ENCODE measurements at regions not wholly inside any gene's neighbourhood (a gene's known extent, or its start where the extent isn't known, plus 50 kb on each side); places are given as distances from the start of the nearest gene placed in this dataset.

DNA sequence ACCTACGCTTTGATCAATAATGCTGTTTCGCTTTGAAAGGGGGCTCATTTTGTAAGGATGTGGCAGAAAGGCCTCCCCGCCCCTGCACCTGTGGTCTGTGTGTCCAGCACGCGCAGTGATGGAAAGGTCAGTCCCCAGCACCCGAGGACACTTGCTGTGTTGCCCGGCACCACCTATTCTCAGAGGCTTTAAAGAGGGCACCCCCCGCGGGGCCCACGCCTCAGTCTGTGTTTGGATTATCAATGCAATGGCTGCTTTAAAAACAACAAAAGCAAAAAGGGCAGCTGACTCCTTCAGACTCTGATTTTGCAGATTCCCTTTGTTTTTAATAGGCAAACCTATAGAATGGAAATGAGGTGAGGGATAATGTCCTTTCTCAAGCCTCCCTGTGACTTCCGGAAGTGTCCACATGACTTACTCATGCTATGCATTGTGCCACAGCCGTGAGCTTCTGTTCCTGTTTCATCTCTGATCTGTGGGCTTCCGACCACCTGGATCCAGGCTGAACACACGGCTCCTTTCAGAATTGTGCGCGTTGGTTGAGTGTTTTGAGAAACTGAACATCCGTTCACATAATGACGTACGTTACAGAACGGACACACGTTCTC lies 416.2 kb downstream of the IRX2 start:
- TF ChIP-seq, protein P1, sequence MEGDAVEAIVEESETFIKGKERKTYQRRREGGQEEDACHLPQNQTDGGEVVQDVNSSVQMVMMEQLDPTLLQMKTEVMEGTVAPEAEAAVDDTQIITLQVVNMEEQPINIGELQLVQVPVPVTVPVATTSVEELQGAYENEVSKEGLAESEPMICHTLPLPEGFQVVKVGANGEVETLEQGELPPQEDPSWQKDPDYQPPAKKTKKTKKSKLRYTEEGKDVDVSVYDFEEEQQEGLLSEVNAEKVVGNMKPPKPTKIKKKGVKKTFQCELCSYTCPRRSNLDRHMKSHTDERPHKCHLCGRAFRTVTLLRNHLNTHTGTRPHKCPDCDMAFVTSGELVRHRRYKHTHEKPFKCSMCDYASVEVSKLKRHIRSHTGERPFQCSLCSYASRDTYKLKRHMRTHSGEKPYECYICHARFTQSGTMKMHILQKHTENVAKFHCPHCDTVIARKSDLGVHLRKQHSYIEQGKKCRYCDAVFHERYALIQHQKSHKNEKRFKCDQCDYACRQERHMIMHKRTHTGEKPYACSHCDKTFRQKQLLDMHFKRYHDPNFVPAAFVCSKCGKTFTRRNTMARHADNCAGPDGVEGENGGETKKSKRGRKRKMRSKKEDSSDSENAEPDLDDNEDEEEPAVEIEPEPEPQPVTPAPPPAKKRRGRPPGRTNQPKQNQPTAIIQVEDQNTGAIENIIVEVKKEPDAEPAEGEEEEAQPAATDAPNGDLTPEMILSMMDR (IDR thresholded peaks at IDR 0.05) = no peak
- TF ChIP-seq POLR2A (IDR thresholded peaks at IDR 0.05) = no peak
